SH-SY5Y (cell line): ENCODE measurements at regions not wholly inside any gene's neighbourhood (a gene's known extent, or its start where the extent isn't known, plus 50 kb on each side); places are given as distances from the start of the nearest gene placed in this dataset.

Source experiments
- GATA2 ChIP-seq: IDR thresholded peaks from 2 replicates; pipeline ENCODE4 v1.6.1; 2011; ENCODE audit warnings: mild to moderate bottlenecking, low read depth, low read length
- GATA3 ChIP-seq: IDR thresholded peaks from 2 replicates; pipeline ENCODE4 v1.6.1; 2011; ENCODE audit warnings: low read depth, mild to moderate bottlenecking, low read length, moderate library complexity

DNA sequence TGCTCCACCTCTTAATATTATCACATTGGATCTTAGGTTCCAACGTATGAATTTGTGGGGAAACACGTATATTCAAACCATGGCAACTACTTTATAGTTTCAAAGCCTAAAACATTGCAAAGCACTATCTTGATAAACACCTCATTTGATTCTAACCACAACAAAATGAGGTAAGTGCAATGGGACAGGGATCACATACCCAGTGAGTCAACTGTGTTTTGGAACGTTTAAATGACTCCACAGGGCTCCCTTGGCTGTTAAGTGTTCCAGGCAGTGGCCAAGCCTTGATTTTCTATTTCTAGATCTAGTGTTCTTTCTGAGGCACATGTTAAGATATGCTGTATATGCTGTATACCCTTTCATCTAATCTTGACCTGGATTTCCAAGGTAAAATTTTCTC lies 54.5 kb upstream of the C1QTNF7 start:
- TF ChIP-seq GATA2 (no peak), GATA3 (no peak)

DNA sequence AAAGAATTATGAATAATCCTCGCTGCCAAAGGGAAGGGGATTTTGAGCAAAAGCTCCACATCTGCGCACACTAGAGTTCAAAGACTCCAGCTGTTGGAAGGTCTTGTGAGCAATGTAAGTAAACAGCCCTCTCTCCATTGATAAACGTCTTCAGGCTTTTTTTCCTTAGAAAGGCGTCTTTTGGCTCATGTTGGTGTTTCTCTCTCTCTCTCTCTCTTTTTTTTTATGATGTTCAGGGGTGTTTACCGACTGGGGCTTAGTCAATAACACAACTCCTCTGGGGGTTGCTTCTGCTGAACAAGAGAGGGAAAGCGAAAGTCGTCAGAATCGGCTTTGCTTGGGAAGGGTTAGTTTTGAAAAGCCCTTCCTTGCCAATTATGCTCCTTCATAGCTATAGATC lies 53.2 kb upstream of the C1QTNF7 start:
- TF ChIP-seq GATA3 (no peak), GATA2 (no peak)

DNA sequence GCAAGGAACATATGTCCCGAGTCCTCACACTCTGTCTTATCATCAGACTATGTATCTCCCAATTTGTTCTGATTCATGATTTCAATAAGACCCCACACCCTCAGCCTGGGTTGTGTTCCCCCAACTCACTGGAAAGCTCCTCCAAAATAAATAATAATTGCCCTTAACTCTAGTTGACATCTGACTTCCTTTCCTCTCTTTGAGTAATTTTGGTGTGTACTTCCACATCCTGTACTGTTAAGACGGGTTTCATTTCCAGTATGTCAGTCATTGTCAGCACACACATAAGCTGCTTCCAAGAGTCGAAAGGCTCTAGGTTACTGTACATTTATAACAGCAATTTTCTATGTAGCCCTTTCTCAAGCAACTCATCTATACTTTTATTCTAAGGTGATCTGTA lies 52.2 kb upstream of the C1QTNF7 start:
- TF ChIP-seq GATA2 (no peak), GATA3 (no peak)

DNA sequence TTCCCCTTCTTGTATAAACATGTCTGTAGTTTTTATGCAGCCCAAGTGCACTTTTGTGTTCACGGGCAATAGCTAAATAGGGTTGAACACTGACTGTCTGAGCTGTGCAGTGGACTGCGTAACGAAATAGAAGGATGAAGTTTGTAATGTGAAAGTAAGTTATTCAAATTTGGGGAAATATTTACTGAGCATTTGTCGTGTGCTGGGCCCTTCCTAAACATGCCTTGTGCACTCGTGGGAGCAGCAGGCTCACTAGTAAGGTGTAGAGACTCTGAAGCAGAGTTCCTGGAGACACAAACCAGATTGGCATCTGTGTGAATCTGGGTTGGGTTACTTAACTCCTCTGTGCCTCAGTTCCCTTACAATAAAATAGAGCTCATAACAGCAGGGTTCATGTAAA lies 51.7 kb upstream of the C1QTNF7 start:
- TF ChIP-seq GATA3 (no peak), GATA2 (no peak)

DNA sequence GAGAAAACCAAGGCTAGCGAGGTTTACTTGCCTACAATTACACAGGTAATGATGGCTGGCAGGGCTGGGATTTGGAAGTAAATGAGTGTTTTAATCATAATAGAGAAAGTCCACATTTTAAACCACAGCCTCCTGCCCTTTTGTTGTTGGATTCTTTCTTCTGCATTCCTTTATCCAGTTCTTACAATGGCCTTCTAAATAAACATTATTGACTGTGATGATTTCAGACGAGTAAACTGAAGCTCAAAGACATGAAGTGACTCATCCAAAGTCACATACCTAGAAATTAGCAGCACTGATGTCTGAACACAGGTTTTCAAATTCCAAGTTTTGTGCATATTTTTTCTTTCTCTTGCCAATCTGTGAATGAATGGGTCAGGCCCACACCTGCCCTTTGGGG lies 51.2 kb upstream of the C1QTNF7 start:
- TF ChIP-seq GATA3, result no peak
- no peak for TF ChIP-seq GATA2
